ACC112 (cell line): ENCODE measurements at regions not wholly inside any gene's neighbourhood (a gene's known extent, or its start where the extent isn't known, plus 50 kb on each side); places are given as distances from the start of the nearest gene placed in this dataset.

Source experiments
- H2AFZ ChIP-seq: fragments of 200-600 bp; sonication (generic); one replicate; pipeline ENCODE4 v1.6.0; 2017; ENCODE audit warnings: antibody characterized with exemption, low read length; ENCODE audit not compliant: unreplicated experiment
- H3K27ac ChIP-seq: fragments of 200-600 bp; sonication (generic); 2 replicates; pipeline ENCODE4 v1.5.1; 2014; ENCODE audit warnings: low read depth, mild to moderate bottlenecking, antibody characterized with exemption, low read length, moderate library complexity
- H3K27me3 ChIP-seq: fragments of 200-600 bp; sonication (generic); 2 replicates; pipeline ENCODE4 v1.6.1; 2014; ENCODE audit warnings: mild to moderate bottlenecking, antibody characterized with exemption, low read length, moderate library complexity, mixed read lengths; ENCODE audit not compliant: insufficient read depth
- H3K36me3 ChIP-seq: fragments of 200-600 bp; sonication (generic); 2 replicates; pipeline ENCODE4 v1.6.1; 2016; ENCODE audit warnings: mild to moderate bottlenecking, antibody characterized with exemption, low read length, moderate library complexity, mixed read lengths; ENCODE audit not compliant: insufficient read depth
- H3K4me1 ChIP-seq: fragments of 200-600 bp; sonication (generic); one replicate; pipeline ENCODE4 v1.6.1; 2016; ENCODE audit warnings: low read length, mixed read lengths; ENCODE audit not compliant: insufficient read depth, unreplicated experiment, control insufficient read depth
- H3K4me3 ChIP-seq: fragments of 200-600 bp; sonication (generic); 2 replicates; pipeline ENCODE4 v1.5.1; 2014; ENCODE audit warnings: mild to moderate bottlenecking, low read depth, low read length
- H3K79me2 ChIP-seq: fragments of 200-600 bp; sonication (generic); one replicate; pipeline ENCODE4 v1.6.0; 2016; ENCODE audit warnings: low read length; ENCODE audit not compliant: control insufficient read depth, unreplicated experiment, insufficient read depth

GRCh38 chr1:100613817-100614559, 76.0 kb downstream of the GPR88 start:
- Histone ChIP-seq H3K79me2 (no peaks in the 10 kb centered on the region), H3K4me3 (no peak overlapping the region), H3K27ac (no peak overlapping the region), H3K27me3 (no peaks in the 10 kb centered on the region), H2AFZ (no peak overlapping the region), H3K4me1 (peaks cover 12% of the 10 kb centered on the region), H3K36me3 (no peaks in the 10 kb centered on the region)

DNA sequence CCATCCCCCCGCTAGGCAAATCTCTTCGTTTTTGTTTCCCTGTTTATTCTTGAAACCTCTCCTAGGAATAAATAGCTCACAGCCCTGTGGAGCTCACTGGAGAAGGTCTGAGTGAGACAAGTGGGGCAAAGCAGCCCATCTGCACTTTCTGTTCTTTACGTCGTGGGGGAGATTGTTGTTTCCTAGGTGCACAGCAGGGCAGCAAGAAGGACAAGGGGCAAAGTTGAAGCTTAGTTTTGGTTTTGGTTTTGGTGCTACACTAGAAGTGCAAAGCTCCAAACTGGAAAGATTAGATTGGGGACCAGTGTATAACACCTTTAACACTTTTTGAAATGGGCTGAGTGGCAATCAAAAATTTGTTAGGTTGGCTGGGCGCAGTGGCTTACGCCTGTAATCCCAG, 76.6 kb downstream of the GPR88 start:
- Histone ChIP-seq H3K79me2 (no peaks in the 10 kb centered on the region), H2AFZ (no peak overlapping the region), H3K4me1 (peaks cover 12% of the 10 kb centered on the region), H3K4me3 (no peak overlapping the region), H3K36me3 (no peaks in the 10 kb centered on the region), H3K27ac (no peak overlapping the region), H3K27me3 (no peaks in the 10 kb centered on the region)

- no peak overlapping the region for H2AFZ ChIP-seq
- H3K27me3 ChIP-seq = no peaks in the 10 kb centered on the region
- no peaks in the 10 kb centered on the region for H3K79me2 ChIP-seq
- H3K36me3 ChIP-seq = no peaks in the 10 kb centered on the region
- peaks cover 12% of the 10 kb centered on the region for H3K4me1 ChIP-seq
- no peak overlapping the region for H3K27ac ChIP-seq
- no peak overlapping the region for H3K4me3 ChIP-seq
Observed at GRCh38 chr1:100615686-100616085, 77.7 kb downstream of the GPR88 start.

DNA sequence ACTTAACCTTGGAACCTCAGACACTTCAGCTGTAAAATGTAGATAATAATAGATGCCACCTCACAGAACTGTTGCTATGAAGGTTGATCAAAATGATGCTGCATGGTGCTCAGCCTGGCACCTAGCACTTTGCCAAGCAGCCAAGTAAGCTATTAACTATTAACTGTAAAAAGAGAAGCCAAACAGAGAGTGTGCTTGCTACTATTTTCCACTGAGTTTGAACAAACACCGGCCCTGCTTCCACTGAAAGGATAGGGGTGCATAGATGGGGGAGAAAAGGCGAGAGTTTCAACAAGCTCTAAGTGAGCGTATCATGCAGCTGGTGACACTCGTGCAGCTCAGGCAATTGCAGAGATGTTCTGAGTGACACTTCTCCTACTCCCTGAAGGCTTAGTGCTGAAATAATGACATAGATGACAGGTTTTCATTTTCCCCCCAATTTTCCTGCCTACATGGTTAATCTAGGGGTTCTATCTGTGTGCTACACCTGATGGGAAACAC, 78.2 kb downstream of the GPR88 start:
- Histone ChIP-seq H3K27me3 (no peaks in the 10 kb centered on the region), H3K36me3 (no peaks in the 10 kb centered on the region), H3K4me3 (no peak overlapping the region), H3K4me1 (peaks cover 10% of the 10 kb centered on the region), H3K27ac (no peak overlapping the region), H3K79me2 (no peaks in the 10 kb centered on the region), H2AFZ (no peak overlapping the region)

DNA sequence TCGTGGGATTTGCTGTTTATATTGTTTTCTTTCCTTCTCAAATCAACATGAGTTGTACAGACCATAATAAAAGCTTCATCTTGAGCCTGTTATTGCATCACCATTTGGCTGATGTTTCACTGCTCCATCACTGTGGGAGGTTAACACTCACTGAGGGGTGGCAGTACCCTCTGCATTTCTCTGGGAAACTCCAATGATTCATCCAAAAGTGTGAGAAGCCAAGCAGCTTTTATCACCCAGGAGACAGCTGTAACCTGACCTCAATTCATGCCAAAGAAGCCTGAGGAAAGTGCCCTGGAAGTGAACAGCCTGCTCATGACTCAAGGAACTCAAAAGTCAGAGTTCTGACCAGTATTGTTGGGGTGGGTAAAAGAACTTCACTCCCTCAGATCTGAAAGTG, 84.1 kb downstream of the GPR88 start:
- Histone ChIP-seq H3K79me2 (no peaks in the 10 kb centered on the region), H3K27me3 (no peaks in the 10 kb centered on the region), H3K27ac (peak overlapping the region; percentile 97), H3K4me1 (peaks cover 40% of the 10 kb centered on the region), H3K36me3 (no peaks in the 10 kb centered on the region), H2AFZ (peak overlapping the region; percentile 52), H3K4me3 (0 out of 2 replicates have a peak overlapping the region, but pooled peaks have one; percentile 24)

DNA sequence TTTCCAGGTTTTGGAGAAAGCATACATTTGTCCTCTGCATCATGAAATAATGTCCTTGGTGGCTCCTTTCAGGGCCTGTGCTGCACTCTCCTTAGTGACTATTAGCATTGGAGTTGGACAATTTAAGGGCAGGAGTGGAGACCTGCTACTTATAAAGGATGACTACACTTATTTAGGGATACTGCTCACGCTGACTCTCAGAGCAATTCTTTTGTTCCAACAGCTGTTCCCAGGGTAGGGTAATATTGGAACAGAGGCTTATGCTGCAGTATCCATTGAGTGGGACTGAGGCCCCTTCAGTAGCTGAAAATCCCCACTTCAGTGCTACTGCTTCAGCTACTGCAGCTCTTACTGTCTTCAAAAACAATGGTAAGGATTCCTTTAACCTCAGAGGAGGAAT, 84.6 kb downstream of the GPR88 start:
- Histone ChIP-seq H3K27ac (peak overlapping the region; percentile 97), H3K36me3 (no peaks in the 10 kb centered on the region), H3K4me1 (peaks cover 45% of the 10 kb centered on the region), H3K79me2 (no peaks in the 10 kb centered on the region), H2AFZ (no peak overlapping the region), H3K4me3 (peak overlapping the region; percentile 2; the same call in 1 of the 2 replicates), H3K27me3 (no peaks in the 10 kb centered on the region)

GRCh38 chr1:100622966-100623762, 85.2 kb downstream of the GPR88 start:
- H3K27me3 ChIP-seq = no peaks in the 10 kb centered on the region

GRCh38 chr1:100624886-100625610, 87.1 kb downstream of the GPR88 start:
- H3K27me3 ChIP-seq = no peaks in the 10 kb centered on the region
- no peak overlapping the region for H2AFZ ChIP-seq
- H3K4me3 ChIP-seq = no peak overlapping the region
- H3K36me3 ChIP-seq = no peaks in the 10 kb centered on the region
- H3K4me1 ChIP-seq = peaks cover 70% of the 10 kb centered on the region
- no peak overlapping the region for H3K27ac ChIP-seq
- no peaks in the 10 kb centered on the region for H3K79me2 ChIP-seq

More at GRCh38 chr1:100622966-100623762, 85.2 kb downstream of the GPR88 start:
- Histone ChIP-seq H3K4me1 (peaks cover 51% of the 10 kb centered on the region), H3K27ac (peak overlapping the region; percentile 97), H3K79me2 (no peaks in the 10 kb centered on the region), H3K36me3 (no peaks in the 10 kb centered on the region), H2AFZ (peak overlapping the region; percentile 18), H3K4me3 (no peak overlapping the region; the same call in 1 of the 2 replicates)

DNA sequence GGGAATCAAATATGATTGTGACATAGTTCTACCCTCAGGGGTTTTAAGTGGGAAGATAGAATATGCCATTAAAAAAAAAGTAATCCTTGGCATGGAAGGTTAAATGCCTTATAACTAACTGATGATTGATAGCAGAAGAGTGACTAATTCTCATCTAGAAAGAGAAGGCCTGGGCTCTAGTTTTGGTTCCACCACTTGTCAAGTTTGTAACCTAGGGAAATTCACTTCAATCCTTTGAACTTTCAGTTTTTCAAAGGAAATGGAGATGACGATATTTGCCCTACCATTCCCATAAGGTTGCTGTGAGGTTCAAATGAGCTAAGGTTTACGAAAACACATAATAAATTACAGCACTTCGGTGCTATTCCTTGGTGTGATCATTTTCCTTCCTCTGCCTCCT, 88.5 kb downstream of the GPR88 start:
- no peaks in the 10 kb centered on the region for H3K27me3 ChIP-seq
- peak overlapping the region; percentile 96 for H3K27ac ChIP-seq
- H3K36me3 ChIP-seq = no peaks in the 10 kb centered on the region
- peak overlapping the region; percentile 6; the same call in 1 of the 2 replicates for H3K4me3 ChIP-seq
- H3K79me2 ChIP-seq = no peaks in the 10 kb centered on the region
- H2AFZ ChIP-seq = no peak overlapping the region
- H3K4me1 ChIP-seq = peaks cover 80% of the 10 kb centered on the region

DNA sequence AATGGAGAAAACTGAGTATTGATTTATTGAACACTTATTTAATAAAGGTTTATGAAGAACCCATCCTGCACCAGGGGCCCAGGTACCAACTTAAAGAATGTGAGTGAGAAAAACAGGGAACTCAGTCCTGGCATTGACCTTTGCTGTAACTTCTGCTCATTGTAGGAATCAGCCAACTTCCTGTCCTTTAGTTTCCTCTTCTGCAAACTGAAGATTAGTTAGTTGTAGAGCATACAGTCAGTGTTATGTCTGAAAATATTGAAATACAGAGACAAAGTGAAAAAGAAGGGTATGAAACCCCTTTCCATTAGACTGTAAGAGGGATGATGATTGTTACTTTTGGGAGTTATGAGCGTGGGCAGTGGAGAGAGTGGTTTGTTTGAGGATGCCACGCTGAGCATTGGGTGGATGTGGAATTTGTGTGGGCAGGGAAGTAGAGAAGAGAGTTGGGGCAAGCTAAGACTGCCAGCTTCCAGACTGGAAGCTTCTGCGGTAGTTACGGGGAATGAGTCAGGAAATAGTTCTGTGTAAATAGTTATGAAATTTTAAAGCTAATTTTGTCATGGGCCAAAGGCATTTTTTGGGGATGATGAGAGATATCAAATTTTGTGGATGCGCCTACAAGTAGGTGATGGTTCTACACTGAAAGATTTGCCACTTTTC, 89.2 kb downstream of the GPR88 start:
- H3K79me2 ChIP-seq = no peaks in the 10 kb centered on the region
- peak overlapping the region; percentile 6; the same call in 1 of the 2 replicates for H3K4me3 ChIP-seq
- H3K36me3 ChIP-seq = no peaks in the 10 kb centered on the region
- H2AFZ ChIP-seq = peak overlapping the region; percentile 39
- peaks cover 80% of the 10 kb centered on the region for H3K4me1 ChIP-seq
- peak overlapping the region; percentile 96 for H3K27ac ChIP-seq
- no peaks in the 10 kb centered on the region for H3K27me3 ChIP-seq
